K562 (cell line): ENCODE measurements at regions not wholly inside any gene's neighbourhood (a gene's known extent, or its start where the extent isn't known, plus 50 kb on each side); places are given as distances from the start of the nearest gene placed in this dataset.

ENCODE experiments used
- GABPA ChIP-seq: fragments of 200-800 bp; sonication (Bioruptor generic); conservative IDR thresholded peaks from 2 replicates; pipeline ENCODE4 v1.6.1; 2016; ENCODE audit warnings: low read depth, missing genetic modification characterization, missing compliant biosample characterization
- MEIS2 ChIP-seq: fragments of 450-650 bp; IDR thresholded peaks from 2 replicates; pipeline ENCODE4 v1.6.1; 2014; ENCODE audit warnings: mild to moderate bottlenecking; ENCODE audit not compliant: partially characterized antibody
- POLR2AphosphoS5 ChIP-seq: IDR thresholded peaks from 2 replicates; pipeline ENCODE4 v1.6.1; 2011; ENCODE audit warnings: mild to moderate bottlenecking, low read depth, low read length, moderate library complexity; ENCODE audit not compliant: control insufficient read depth, insufficient read depth
- ZNF12 ChIP-seq: sonication (generic); formaldehyde crosslinking; IDR thresholded peaks from 2 replicates; pipeline ENCODE4 v1.4.0; 2020; ENCODE audit warnings: mild to moderate bottlenecking, missing genetic modification reagents
- ZNF263 ChIP-seq: sonication (generic); formaldehyde crosslinking; IDR thresholded peaks from 2 replicates; pipeline ENCODE4 v1.8.0; 2022; ENCODE audit warnings: mild to moderate bottlenecking, missing genetic modification reagents, borderline replicate concordance
- ZNF766 ChIP-seq: fragments of 200-800 bp; sonication (Bioruptor generic); conservative IDR thresholded peaks from 2 replicates; pipeline ENCODE4 v1.6.1; 2016; ENCODE audit warnings: missing genetic modification characterization, missing compliant biosample characterization
- TF ChIP-seq, protein P1 (sequence below), 3 experiments: IDR thresholded peaks in 2 of 3; conservative IDR thresholded peaks in 1 of 3; 2 replicates each; pipeline ENCODE4 v1.5.1; 2011 to 2012; ENCODE audit warnings: low read length in 3 of 3, mild to moderate bottlenecking in 3 of 3, control low read depth in 2 of 3, improper control_type of control experiment in 1 of 3, inconsistent platforms in 1 of 3, low read depth in 1 of 3, mixed read lengths in 1 of 3, moderate library complexity in 1 of 3; ENCODE audit not compliant: insufficient read depth in 2 of 3
- TF ChIP-seq, protein P2 (sequence below): sonication (generic); formaldehyde crosslinking; IDR thresholded peaks from 2 replicates; pipeline ENCODE4 v1.4.0; 2020; ENCODE audit warnings: mild to moderate bottlenecking, missing genetic modification reagents
- TF ChIP-seq, protein P3 (sequence below): fragments of 250-450 bp; sonication (Bioruptor Pico); IDR thresholded peaks from 2 replicates; pipeline ENCODE4 v1.8.0; 2021; ENCODE audit warnings: borderline replicate concordance, mild to moderate bottlenecking, moderate library complexity; ENCODE audit not compliant: poor library complexity, severe bottlenecking
- TF ChIP-seq, protein P4 (sequence below): sonication (generic); formaldehyde crosslinking; IDR thresholded peaks from 2 replicates; pipeline ENCODE4 v1.8.0; 2022; ENCODE audit warnings: missing genetic modification reagents, mild to moderate bottlenecking, borderline replicate concordance

DNA sequence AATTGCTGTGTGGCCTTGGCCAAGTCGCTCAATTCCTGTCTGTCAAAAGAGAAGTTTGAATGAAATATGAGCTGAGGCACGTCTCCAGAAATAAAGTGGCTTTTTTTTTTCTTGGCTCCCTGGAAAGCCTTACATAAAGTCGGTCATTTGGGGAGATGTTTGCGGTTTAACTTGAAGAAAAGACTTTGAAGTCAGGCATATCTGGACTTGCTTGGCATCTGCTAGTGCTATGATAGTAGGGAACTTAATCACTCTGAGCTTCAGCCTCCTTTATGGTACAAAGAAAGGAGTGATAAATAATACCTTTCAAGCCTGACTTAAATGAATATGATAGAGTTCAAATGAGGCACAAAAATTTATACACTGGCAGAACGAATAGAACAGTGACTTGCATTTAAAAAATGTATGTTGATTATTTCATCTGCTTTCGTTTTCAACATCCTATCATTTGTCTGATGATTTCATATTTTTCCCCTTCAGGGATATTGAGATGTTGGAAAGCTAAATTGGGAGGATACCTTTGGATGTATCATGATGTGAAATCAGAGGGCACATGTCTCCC is 60.2 kb downstream of the FASLG start:
- TF ChIP-seq, protein P1, sequence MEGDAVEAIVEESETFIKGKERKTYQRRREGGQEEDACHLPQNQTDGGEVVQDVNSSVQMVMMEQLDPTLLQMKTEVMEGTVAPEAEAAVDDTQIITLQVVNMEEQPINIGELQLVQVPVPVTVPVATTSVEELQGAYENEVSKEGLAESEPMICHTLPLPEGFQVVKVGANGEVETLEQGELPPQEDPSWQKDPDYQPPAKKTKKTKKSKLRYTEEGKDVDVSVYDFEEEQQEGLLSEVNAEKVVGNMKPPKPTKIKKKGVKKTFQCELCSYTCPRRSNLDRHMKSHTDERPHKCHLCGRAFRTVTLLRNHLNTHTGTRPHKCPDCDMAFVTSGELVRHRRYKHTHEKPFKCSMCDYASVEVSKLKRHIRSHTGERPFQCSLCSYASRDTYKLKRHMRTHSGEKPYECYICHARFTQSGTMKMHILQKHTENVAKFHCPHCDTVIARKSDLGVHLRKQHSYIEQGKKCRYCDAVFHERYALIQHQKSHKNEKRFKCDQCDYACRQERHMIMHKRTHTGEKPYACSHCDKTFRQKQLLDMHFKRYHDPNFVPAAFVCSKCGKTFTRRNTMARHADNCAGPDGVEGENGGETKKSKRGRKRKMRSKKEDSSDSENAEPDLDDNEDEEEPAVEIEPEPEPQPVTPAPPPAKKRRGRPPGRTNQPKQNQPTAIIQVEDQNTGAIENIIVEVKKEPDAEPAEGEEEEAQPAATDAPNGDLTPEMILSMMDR (IDR thresholded peaks at IDR 0.05 in 2 of 3, conservative IDR thresholded peaks at IDR 0.05 in 1 of 3; ENCODE audit: insufficient read depth in 2 of 3, low read depth in 1 of 3, low read length in 3 of 3), result no peak
- TF ChIP-seq, protein P2, sequence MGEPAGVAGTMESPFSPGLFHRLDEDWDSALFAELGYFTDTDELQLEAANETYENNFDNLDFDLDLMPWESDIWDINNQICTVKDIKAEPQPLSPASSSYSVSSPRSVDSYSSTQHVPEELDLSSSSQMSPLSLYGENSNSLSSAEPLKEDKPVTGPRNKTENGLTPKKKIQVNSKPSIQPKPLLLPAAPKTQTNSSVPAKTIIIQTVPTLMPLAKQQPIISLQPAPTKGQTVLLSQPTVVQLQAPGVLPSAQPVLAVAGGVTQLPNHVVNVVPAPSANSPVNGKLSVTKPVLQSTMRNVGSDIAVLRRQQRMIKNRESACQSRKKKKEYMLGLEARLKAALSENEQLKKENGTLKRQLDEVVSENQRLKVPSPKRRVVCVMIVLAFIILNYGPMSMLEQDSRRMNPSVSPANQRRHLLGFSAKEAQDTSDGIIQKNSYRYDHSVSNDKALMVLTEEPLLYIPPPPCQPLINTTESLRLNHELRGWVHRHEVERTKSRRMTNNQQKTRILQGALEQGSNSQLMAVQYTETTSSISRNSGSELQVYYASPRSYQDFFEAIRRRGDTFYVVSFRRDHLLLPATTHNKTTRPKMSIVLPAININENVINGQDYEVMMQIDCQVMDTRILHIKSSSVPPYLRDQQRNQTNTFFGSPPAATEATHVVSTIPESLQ (CRISPR knock-in tag), result no peak
- peak; percentile 38; the same call in 1 of the 2 replicates for TF ChIP-seq POLR2AphosphoS5
- no peak for TF ChIP-seq GABPA (tag)
- no peak for TF ChIP-seq ZNF263
- TF ChIP-seq MEIS2, result peak; percentile 92
- TF ChIP-seq, protein P3, sequence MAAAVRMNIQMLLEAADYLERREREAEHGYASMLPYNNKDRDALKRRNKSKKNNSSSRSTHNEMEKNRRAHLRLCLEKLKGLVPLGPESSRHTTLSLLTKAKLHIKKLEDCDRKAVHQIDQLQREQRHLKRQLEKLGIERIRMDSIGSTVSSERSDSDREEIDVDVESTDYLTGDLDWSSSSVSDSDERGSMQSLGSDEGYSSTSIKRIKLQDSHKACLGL (CRISPR knock-in tag), result no peak
- no peak for TF ChIP-seq ZNF12 (CRISPR knock-in tag)
- TF ChIP-seq, protein P4, sequence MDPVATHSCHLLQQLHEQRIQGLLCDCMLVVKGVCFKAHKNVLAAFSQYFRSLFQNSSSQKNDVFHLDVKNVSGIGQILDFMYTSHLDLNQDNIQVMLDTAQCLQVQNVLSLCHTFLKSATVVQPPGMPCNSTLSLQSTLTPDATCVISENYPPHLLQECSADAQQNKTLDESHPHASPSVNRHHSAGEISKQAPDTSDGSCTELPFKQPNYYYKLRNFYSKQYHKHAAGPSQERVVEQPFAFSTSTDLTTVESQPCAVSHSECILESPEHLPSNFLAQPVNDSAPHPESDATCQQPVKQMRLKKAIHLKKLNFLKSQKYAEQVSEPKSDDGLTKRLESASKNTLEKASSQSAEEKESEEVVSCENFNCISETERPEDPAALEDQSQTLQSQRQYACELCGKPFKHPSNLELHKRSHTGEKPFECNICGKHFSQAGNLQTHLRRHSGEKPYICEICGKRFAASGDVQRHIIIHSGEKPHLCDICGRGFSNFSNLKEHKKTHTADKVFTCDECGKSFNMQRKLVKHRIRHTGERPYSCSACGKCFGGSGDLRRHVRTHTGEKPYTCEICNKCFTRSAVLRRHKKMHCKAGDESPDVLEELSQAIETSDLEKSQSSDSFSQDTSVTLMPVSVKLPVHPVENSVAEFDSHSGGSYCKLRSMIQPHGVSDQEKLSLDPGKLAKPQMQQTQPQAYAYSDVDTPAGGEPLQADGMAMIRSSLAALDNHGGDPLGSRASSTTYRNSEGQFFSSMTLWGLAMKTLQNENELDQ, result no peak
- TF ChIP-seq ZNF766 (CRISPR knock-in tag), result no peak
